K562 (cell line): ENCODE measurements at regions not wholly inside any gene's neighbourhood (a gene's known extent, or its start where the extent isn't known, plus 50 kb on each side); places are given as distances from the start of the nearest gene placed in this dataset.

Experiments
- ATAC-seq: fragments of 200-7000 bp; cut with Tn5 transposase; 3 replicates; pipeline ENCODE4 v1.9.1; 2020; ENCODE audit warnings: moderate library complexity
- BruUV-seq: library from RNA; stranded (reverse); fragments of 400-500 nt; replicated peaks from 2 replicates; lab custom pipeline; 2021; lab: Mats Ljungman, UMichigan
- CTCF ChIA-PET: fragments of 300-600 bp; formaldehyde crosslinking; extraction: SDS; loops from one replicate; lab custom pipeline; 2021; ENCODE audit warnings: low intra/inter-chr PET ratio; lab: Yijun Ruan, JAX
- POLR2A ChIA-PET: fragments of 300-600, 350-650 bp; sonication (Branson Sonifier 250); formaldehyde crosslinking; extraction: SDS; loops from one replicate; lab custom pipeline; 2021; ENCODE audit warnings: antibody characterized with exemption, inconsistent platforms; lab: Yijun Ruan, JAX
- DNase-seq, 4 experiments: peaks; one replicate each; pipeline versions ENCODE4 v3.0.0 to v3.0.0-alpha.2; 2011 to 2018; ENCODE audit warnings: low spot score in 3 of 4, mixed read lengths in 3 of 4; ENCODE audit errors: extremely low read depth in 1 of 4
- FAIRE-seq: peaks from 2 replicates; lab custom pipeline; 2011; peaks lifted over from hg19 to GRCh38; lab: Jason Lieb, UNC
- H2AFZ ChIP-seq: 2 replicates; pipeline ENCODE4 v1.6.0; 2011; ENCODE audit warnings: low read depth, low read length, control low read depth, inconsistent platforms
- H3K27ac ChIP-seq: fragments of 200-600 bp; 3 replicates; pipeline ENCODE4 v1.8.0; 2011; ENCODE audit warnings: low read depth, mild to moderate bottlenecking, control low read depth, inconsistent platforms, low read length, moderate library complexity, mixed read lengths; ENCODE audit errors: extremely low read depth
- H3K27me3 ChIP-seq, 2 experiments: fragments of 300-600 bp in 1 of 2; 2 replicates in 1 of 2; 3 replicates in 1 of 2; pipeline versions ENCODE4 v1.6.0 to v1.8.0; 2011; ENCODE audit warnings: inconsistent platforms in 2 of 2, low read length in 2 of 2, mild to moderate bottlenecking in 1 of 2, mixed read lengths in 1 of 2, moderate library complexity in 1 of 2; ENCODE audit not compliant: control insufficient read depth in 2 of 2, insufficient read depth in 2 of 2
- H3K36me3 ChIP-seq: fragments of 300-600 bp; 3 replicates; pipeline ENCODE4 v1.8.0; 2011; ENCODE audit warnings: mild to moderate bottlenecking, low read length, inconsistent platforms; ENCODE audit not compliant: control insufficient read depth, insufficient read depth
- H3K4me1 ChIP-seq, 2 experiments: fragments of 200-600 bp in 1 of 2; replicated peaks in 1 of 2; 2 replicates in 1 of 2; 3 replicates in 1 of 2; pipeline versions ENCODE4 v1.5.1 to v1.8.0; 2011; ENCODE audit warnings: inconsistent platforms in 2 of 2, low read length in 2 of 2, mild to moderate bottlenecking in 1 of 2, mixed read lengths in 1 of 2, moderate library complexity in 1 of 2; ENCODE audit not compliant: control insufficient read depth in 2 of 2, insufficient read depth in 2 of 2
- H3K4me2 ChIP-seq: 2 replicates; pipeline ENCODE4 v1.6.1; 2011; ENCODE audit warnings: low read length, control low read depth, inconsistent platforms, mixed read lengths; ENCODE audit not compliant: insufficient read depth
- H3K4me3 ChIP-seq: fragments of 200-600 bp; sonication (generic), shearing (Covaris generic); 2 replicates; pipeline ENCODE4 v1.5.1; 2016; ENCODE audit warnings: control low read depth, inconsistent platforms
- H3K79me2 ChIP-seq: fragments of 200-600 bp; 3 replicates; pipeline ENCODE4 v1.8.0; 2011; ENCODE audit warnings: low read length, inconsistent platforms; ENCODE audit not compliant: control insufficient read depth, insufficient read depth
- H3K9ac ChIP-seq, 2 experiments: 2 replicates each; pipeline versions ENCODE4 v1.6.0 to v1.6.1; 2011; ENCODE audit warnings: low read depth in 2 of 2, low read length in 2 of 2, control low read depth in 1 of 2, inconsistent platforms in 1 of 2, mild to moderate bottlenecking in 1 of 2, mixed read lengths in 1 of 2; ENCODE audit not compliant: insufficient read depth in 1 of 2
- H3K9me1 ChIP-seq: one replicate; pipeline ENCODE4 v1.6.0; 2011; ENCODE audit warnings: inconsistent platforms, mild to moderate bottlenecking, low read length, moderate library complexity; ENCODE audit not compliant: control insufficient read depth, insufficient read depth
- H3K9me3 ChIP-seq: replicated peaks from 2 replicates; pipeline ENCODE4 v1.5.1; 2011; ENCODE audit warnings: low read depth, low read length, inconsistent platforms; ENCODE audit not compliant: control insufficient read depth, insufficient read depth
- H4K20me1 ChIP-seq: replicated peaks from 2 replicates; pipeline ENCODE4 v1.6.1; 2011; ENCODE audit warnings: low read length, inconsistent platforms, mixed read lengths; ENCODE audit not compliant: control insufficient read depth, insufficient read depth
- DACH1 ChIP-seq: fragments of 450-650 bp; IDR thresholded peaks from 2 replicates; pipeline ENCODE4 v1.6.1; 2018; ENCODE audit not compliant: partially characterized antibody
- ELF2 ChIP-seq: fragments of 250-450 bp; sonication (Bioruptor Pico); IDR thresholded peaks from 2 replicates; pipeline ENCODE4 v1.5.0; 2021; ENCODE audit warnings: mild to moderate bottlenecking
- GTF2E2 ChIP-seq: fragments of 200-800 bp; sonication (Bioruptor generic); IDR thresholded peaks from 2 replicates; pipeline ENCODE4 v1.6.1; 2016; ENCODE audit warnings: missing genetic modification characterization, missing compliant biosample characterization
- HBP1 ChIP-seq: fragments of 450-650 bp; formaldehyde crosslinking; IDR thresholded peaks from 2 replicates; pipeline ENCODE4 v1.4.0; 2022; ENCODE audit warnings: missing genetic modification characterization
- KLF10 ChIP-seq: fragments of 250-450 bp; sonication (Bioruptor Pico); IDR thresholded peaks from 2 replicates; pipeline ENCODE4 v1.6.1; 2021; ENCODE audit warnings: matching md5 sums
- MEIS2 ChIP-seq: fragments of 450-650 bp; IDR thresholded peaks from 2 replicates; pipeline ENCODE4 v1.6.1; 2014; ENCODE audit warnings: mild to moderate bottlenecking; ENCODE audit not compliant: partially characterized antibody
- PKNOX1 ChIP-seq: fragments of 450-650 bp; IDR thresholded peaks from 2 replicates; pipeline ENCODE4 v1.6.1; 2016
- PRMT5 ChIP-seq: sonication (generic); formaldehyde crosslinking; IDR thresholded peaks from 2 replicates; pipeline ENCODE4 v1.5.0; 2020; ENCODE audit warnings: missing genetic modification reagents
- SIN3A ChIP-seq, 2 experiments: fragments of 150-350 bp in 1 of 2; IDR thresholded peaks; 2 replicates each; pipeline ENCODE4 v1.6.1; 2011 to 2016; ENCODE audit warnings: borderline replicate concordance in 2 of 2, low read depth in 2 of 2, low read length in 2 of 2, mild to moderate bottlenecking in 2 of 2, moderate library complexity in 2 of 2; ENCODE audit not compliant: control insufficient read depth in 1 of 2
- ZBTB43 ChIP-seq: sonication (generic); formaldehyde crosslinking; IDR thresholded peaks from 2 replicates; pipeline ENCODE4 v1.8.0; 2023; ENCODE audit warnings: mild to moderate bottlenecking, missing genetic modification reagents
- ZNF584 ChIP-seq: fragments of 200-800 bp; sonication (Bioruptor generic); IDR thresholded peaks from 2 replicates; pipeline ENCODE4 v1.6.1; 2016; ENCODE audit warnings: low read depth, mild to moderate bottlenecking, missing genetic modification characterization, missing compliant biosample characterization
- ZNF766 ChIP-seq: fragments of 200-800 bp; sonication (Bioruptor generic); conservative IDR thresholded peaks from 2 replicates; pipeline ENCODE4 v1.6.1; 2016; ENCODE audit warnings: missing genetic modification characterization, missing compliant biosample characterization
- WGBS: fragments of 100-300 bp; shearing (Covaris generic); methylation state at CpG from one replicate; pipeline ENCODE4 v1.1.6; 2016; ENCODE audit warnings: low coverage, mixed read lengths; ENCODE audit not compliant: insufficient coverage; ENCODE audit errors: missing lambda C conversion rate; 5-methylcytosine and 5-hydroxymethylcytosine counted together
- in situ Hi-C: fragments of 300-500 bp; cut with MboI; formaldehyde crosslinking; loops from 4 replicates; pipeline ENCODE4 v1.15.0; 2018; ENCODE audit warnings: inconsistent platforms, mixed read lengths
- intact Hi-C: fragments of 100-400 bp; cut with micrococcal nuclease; formaldehyde crosslinking; loops from 2 replicates; pipeline ENCODE4 v1.14.2; 2022

- WGBS: 0% methylated on average over 4 of the region's 4 CpGs
- H3K4me1 ChIP-seq: no peaks in the 10 kb centered on the region
- TF ChIP-seq KLF10 (CRISPR knock-in tag) (no peak), PRMT5 (CRISPR knock-in tag) (no peak), ZNF584 (no peak), GTF2E2 (tag) (no peak), DACH1 (no peak), MEIS2 (no peak), ELF2 (CRISPR knock-in tag) (no peak), PKNOX1 (no peak), ZNF766 (no peak), SIN3A (IDR thresholded peaks at IDR 0.05; ENCODE audit: borderline replicate concordance in 2 of 2, control insufficient read depth in 1 of 2, low read depth in 2 of 2, low read length in 2 of 2) (no peak), ZBTB43 (CRISPR knock-in tag) (no peak), HBP1 (CRISPR knock-in tag) (no peak)
- H3K27me3 ChIP-seq: no peaks in the 10 kb centered on the region
- no peak overlapping the region for H3K27ac ChIP-seq
- no peak for FAIRE-seq
- H3K9me3 ChIP-seq: no peaks in the 10 kb centered on the region
- H3K4me2 ChIP-seq: no peak overlapping the region
- no peak for DNase-seq
- H3K9ac ChIP-seq: no peak overlapping the region
- ATAC-seq: no peak
- H3K79me2 ChIP-seq: no peaks in the 10 kb centered on the region
- in situ Hi-C loops: loop anchor here (25.0 kb wide), 1 partner anchor 517 kb away; no protein-coding TSS in a partner anchor
- no peaks in the 10 kb centered on the region for H4K20me1 ChIP-seq
- intact Hi-C loops: no loop called here
- H2AFZ ChIP-seq: no peak overlapping the region
- ChIA-PET CTCF (no interaction called here), POLR2A (interaction anchor here (0.6 to 1.6 kb wide), 2 partner anchors 11 to 36 kb away, joined by 3 to 4 read pairs; no protein-coding TSS in a partner anchor)
- H3K9me1 ChIP-seq: no peaks in the 10 kb centered on the region
- BruUV-seq: no TSS peak
- H3K36me3 ChIP-seq: no peaks in the 10 kb centered on the region
- H3K4me3 ChIP-seq: no peak overlapping the region
Measured at GRCh38 chr3:178445139-178445538, 91.1 kb upstream of the KCNMB2 start.
